ENCODE measurements at regions not wholly inside any gene's neighbourhood (a gene's known extent, or its start where the extent isn't known, plus 50 kb on each side); places are given as distances from the start of the nearest gene placed in this dataset.
"Not testable (repeated sequence)": the region's sequence is repeated elsewhere in the genome, so short reads cannot be mapped to it uniquely, and the experiment has no call there.

DNA sequence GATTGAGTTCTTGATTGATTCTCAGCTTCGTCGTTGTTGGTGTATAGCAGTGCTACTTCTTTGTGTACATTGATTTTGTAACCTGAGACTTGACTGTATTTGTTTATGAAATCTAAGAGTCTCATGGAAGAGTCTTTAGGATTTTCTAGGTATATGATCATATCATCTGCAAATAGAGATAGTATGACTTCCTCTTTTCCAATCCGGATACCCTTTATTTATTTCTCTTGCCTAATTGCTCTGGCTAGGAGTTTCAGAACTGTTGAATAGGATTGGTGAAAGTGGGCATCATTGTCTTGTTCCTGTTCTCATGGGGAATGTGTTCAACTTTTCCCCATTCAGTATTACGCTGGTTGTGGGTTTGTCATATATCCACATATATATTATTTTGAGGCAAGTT lies 72.3 kb upstream of the ADORA2B start:
- not testable (repeated sequence) for DNase-seq (ENCODE audit: low read depth); FAIRE-seq; H3K27me3 ChIP-seq (ENCODE audit: control insufficient read depth, insufficient read depth, low read length); H3K4me3 ChIP-seq (ENCODE audit: low read depth, low read length); H3K36me3 ChIP-seq (ENCODE audit: control insufficient read depth, insufficient read depth, low read length)

DNA sequence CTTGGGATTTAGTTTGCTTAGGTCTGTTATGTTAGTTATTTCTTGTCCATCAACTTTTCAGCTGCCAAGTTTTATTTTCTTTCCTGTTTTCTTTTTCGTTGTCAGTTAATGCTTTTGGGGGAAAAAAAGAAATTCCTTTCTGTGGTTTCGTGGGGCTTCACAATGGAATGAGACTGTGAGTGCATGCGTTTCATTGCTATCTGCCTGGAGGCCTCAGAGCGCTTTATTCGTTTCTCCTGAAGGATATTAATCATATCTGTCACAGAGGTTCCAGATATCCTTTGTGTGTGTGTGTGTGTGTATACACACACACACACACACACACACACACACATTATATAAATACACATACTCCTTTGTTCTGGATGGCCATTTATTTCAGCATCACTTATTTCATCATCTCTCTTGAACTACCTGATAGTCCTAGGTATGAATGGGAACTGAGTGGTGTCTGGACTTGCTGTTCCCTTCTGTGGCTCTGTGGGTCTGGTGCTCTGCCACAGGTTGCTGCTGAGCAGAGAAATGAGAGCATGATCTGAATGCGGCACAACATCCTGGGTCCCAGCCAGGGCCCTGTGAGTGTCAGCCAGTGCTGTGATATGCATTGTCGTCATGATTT lies 66.9 kb upstream of the ADORA2B start:
- FAIRE-seq; H3K4me3 ChIP-seq (ENCODE audit: low read depth, low read length); H3K27me3 ChIP-seq (ENCODE audit: control insufficient read depth, insufficient read depth, low read length); H3K36me3 ChIP-seq (ENCODE audit: control insufficient read depth, insufficient read depth, low read length): not testable (repeated sequence)
- peak; percentile 62 for DNase-seq (ENCODE audit: low read depth)

DNA sequence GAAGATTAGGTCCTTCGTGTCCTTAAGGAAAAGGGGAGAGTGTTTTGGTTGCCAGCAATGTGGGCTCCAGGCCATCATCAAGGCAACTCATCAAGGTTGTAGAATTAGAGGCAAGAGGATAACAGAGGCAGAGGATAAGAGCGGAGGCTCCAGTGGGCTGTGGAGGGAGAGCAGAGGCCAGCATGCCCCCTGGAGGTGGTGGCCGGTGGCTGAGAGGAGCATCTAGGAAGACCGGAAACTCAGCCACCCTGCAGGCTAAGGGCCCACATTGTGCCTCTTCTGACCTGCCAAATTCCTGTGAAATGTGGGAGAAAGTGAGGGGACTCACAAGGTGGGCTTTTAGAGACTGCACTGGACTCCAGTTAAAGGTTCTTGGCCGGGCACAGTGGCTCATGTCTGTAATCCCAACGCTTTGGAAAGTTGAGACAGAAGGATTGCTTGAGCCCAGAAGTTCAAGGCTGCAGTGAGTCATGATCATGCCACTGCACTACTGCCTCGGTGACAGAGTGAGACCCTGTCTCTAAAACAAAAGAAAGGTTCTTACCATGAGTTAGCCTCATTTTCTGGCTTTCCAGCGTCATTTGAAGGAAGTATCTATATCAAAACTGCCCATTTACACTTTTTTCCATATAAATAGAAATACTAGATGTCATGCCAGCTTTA lies 62.7 kb upstream of the ADORA2B start:
- no peak overlapping the region for H3K4me3 ChIP-seq (ENCODE audit: low read depth, low read length)
- TF ChIP-seq, protein P1, sequence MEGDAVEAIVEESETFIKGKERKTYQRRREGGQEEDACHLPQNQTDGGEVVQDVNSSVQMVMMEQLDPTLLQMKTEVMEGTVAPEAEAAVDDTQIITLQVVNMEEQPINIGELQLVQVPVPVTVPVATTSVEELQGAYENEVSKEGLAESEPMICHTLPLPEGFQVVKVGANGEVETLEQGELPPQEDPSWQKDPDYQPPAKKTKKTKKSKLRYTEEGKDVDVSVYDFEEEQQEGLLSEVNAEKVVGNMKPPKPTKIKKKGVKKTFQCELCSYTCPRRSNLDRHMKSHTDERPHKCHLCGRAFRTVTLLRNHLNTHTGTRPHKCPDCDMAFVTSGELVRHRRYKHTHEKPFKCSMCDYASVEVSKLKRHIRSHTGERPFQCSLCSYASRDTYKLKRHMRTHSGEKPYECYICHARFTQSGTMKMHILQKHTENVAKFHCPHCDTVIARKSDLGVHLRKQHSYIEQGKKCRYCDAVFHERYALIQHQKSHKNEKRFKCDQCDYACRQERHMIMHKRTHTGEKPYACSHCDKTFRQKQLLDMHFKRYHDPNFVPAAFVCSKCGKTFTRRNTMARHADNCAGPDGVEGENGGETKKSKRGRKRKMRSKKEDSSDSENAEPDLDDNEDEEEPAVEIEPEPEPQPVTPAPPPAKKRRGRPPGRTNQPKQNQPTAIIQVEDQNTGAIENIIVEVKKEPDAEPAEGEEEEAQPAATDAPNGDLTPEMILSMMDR (IDR thresholded peaks at IDR 0.05; ENCODE audit: insufficient read depth, low read length, severe bottlenecking), result no peak
- FAIRE-seq, result no peak
- no peaks in the 10 kb centered on the region for H3K27me3 ChIP-seq (ENCODE audit: control insufficient read depth, insufficient read depth, low read length)
- H3K36me3 ChIP-seq (ENCODE audit: control insufficient read depth, insufficient read depth, low read length), result no peaks in the 10 kb centered on the region
- no peak for DNase-seq (ENCODE audit: low read depth)

DNA sequence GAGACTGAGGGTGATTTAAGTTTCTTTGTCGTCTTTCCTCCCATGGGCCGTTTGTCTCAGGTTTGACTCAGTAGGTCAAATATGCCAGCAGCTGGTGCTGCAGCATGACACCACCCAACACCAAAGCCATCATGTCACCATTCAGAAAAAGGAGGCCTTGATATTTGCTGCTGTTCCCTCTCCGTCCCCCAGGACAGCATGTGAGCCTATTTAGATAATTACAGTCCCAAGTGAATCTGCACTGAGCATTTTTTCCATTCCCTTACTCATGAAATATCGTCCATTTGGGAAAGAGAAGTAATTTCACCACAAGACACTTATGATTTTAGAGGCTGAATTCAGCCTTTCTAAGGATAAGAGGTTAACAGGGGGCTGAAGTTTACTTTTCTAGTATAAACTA lies 62.2 kb upstream of the ADORA2B start:
- Histone ChIP-seq H3K36me3 (ENCODE audit: control insufficient read depth, insufficient read depth, low read length) (no peaks in the 10 kb centered on the region), H3K4me3 (ENCODE audit: low read depth, low read length) (no peak overlapping the region), H3K27me3 (ENCODE audit: control insufficient read depth, insufficient read depth, low read length) (no peaks in the 10 kb centered on the region)
- FAIRE-seq, result no peak
- no peak for DNase-seq (ENCODE audit: low read depth)
- TF ChIP-seq, protein P1 (IDR thresholded peaks at IDR 0.05; ENCODE audit: insufficient read depth, low read length, severe bottlenecking), result no peak

DNA sequence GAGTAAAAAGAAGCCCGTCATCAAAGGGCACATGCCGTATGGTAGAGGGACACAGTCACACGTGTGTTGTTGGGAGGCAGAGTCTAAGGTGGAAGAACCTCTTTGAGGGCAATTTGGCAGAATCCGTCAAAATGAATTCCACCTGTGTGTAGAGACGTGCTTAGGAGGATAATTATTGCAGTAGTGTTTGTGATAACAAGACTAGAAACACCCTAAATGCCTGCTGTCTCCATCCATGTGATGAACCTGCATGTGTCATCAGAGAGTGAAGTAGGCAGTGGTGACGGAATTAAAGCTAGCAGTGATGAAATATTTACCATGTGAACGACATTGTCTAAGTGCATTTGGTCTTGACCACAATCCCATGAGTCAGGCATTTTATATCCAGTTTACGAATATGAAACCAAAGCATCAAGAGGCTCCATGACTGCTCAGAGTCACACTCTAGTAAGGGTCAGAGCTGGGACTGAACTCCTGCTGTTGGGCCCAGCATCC lies 61.3 kb upstream of the ADORA2B start:
- no peaks in the 10 kb centered on the region for H3K36me3 ChIP-seq (ENCODE audit: control insufficient read depth, insufficient read depth, low read length)
- TF ChIP-seq, protein P1 (IDR thresholded peaks at IDR 0.05; ENCODE audit: insufficient read depth, low read length, severe bottlenecking), result no peak
- peak; percentile 79 for DNase-seq (ENCODE audit: low read depth)
- peak; percentile 95 for FAIRE-seq
- no peaks in the 10 kb centered on the region for H3K27me3 ChIP-seq (ENCODE audit: control insufficient read depth, insufficient read depth, low read length)
- no peak overlapping the region for H3K4me3 ChIP-seq (ENCODE audit: low read depth, low read length)

DNA sequence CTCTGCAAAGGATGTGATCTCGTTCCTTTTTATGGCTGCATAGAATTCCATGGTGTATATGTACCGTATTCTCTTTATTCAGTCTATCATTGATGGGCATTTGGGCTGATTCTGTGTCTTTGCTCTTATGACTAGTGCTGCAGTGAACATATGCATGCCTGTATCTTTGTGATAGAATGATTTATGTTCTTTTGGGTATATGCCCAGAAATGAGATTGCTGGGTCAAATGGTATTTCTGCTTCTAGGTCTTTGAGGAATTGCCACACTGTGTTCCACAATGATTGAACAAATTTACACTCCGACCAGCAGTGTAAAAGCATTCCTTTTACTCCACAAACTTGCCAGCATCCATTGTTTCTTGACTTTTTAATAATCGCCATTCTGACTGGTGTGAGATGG lies 60.2 kb upstream of the ADORA2B start:
- no peak overlapping the region for H3K4me3 ChIP-seq (ENCODE audit: low read depth, low read length)
- H3K36me3 ChIP-seq (ENCODE audit: control insufficient read depth, insufficient read depth, low read length), result no peaks in the 10 kb centered on the region
- DNase-seq (ENCODE audit: low read depth), result no peak
- no peaks in the 10 kb centered on the region for H3K27me3 ChIP-seq (ENCODE audit: control insufficient read depth, insufficient read depth, low read length)
- no peak for FAIRE-seq
- TF ChIP-seq, protein P1 (IDR thresholded peaks at IDR 0.05; ENCODE audit: insufficient read depth, low read length, severe bottlenecking), result no peak

DNA sequence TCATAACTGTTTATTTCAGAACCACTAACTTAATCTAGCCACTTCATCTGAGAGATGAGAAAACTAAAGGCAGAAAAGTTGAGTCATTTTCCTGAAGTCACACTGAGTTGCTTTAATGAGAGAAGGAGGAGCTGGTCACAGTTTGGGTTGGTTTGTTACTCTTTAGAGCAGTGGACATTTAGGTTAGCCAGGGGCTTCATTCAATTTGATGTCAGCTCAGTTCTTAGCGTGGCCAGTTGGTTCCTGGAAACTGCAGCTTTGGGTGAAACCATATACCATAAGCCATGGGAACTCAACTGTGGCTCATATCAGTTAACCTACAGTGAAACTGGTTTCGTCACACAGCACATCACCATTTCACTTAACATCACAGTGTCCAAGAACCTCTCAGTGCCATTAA lies 59.2 kb upstream of the ADORA2B start:
- Histone ChIP-seq H3K27me3 (ENCODE audit: control insufficient read depth, insufficient read depth, low read length) (no peaks in the 10 kb centered on the region), H3K4me3 (ENCODE audit: low read depth, low read length) (no peak overlapping the region), H3K36me3 (ENCODE audit: control insufficient read depth, insufficient read depth, low read length) (no peaks in the 10 kb centered on the region)
- no peak for DNase-seq (ENCODE audit: low read depth)
- FAIRE-seq, result peak; percentile 83
- TF ChIP-seq, protein P1 (IDR thresholded peaks at IDR 0.05; ENCODE audit: insufficient read depth, low read length, severe bottlenecking), result no peak

Measured in bronchial epithelial cell (primary cell).